C4-2B (cell line): ENCODE measurements at regions not wholly inside any gene's neighbourhood (a gene's known extent, or its start where the extent isn't known, plus 50 kb on each side); places are given as distances from the start of the nearest gene placed in this dataset.

Experiments used
- ZFX ChIP-seq: fragments of 450-650 bp; IDR thresholded peaks from 2 replicates; pipeline ENCODE4 v1.6.1; 2017
- TF ChIP-seq, protein P1 (sequence below): fragments of 450-650 bp; conservative IDR thresholded peaks from 2 replicates; pipeline ENCODE4 v1.5.1; 2017; ENCODE audit warnings: mild to moderate bottlenecking

DNA sequence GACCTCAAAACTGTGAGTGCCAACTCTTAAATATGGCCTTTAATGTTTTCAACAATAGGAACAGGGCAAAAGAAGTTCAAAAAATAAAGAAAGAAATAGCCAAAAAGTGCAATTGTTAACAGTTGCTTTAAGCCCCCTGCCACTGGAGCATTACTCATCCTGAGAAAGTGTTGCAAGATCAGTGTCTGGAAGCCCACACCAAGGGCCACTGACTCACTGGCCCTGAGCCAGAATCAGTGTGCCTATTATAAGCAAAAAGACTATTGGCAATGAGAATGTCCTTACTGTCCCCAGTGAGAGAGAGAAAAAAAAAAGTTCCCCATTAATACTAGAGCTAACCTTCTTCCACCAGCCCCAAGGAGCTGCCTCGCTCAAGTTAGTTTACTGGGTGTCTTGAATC lies 480.1 kb upstream of the ZNF385D start:
- TF ChIP-seq, protein P1, sequence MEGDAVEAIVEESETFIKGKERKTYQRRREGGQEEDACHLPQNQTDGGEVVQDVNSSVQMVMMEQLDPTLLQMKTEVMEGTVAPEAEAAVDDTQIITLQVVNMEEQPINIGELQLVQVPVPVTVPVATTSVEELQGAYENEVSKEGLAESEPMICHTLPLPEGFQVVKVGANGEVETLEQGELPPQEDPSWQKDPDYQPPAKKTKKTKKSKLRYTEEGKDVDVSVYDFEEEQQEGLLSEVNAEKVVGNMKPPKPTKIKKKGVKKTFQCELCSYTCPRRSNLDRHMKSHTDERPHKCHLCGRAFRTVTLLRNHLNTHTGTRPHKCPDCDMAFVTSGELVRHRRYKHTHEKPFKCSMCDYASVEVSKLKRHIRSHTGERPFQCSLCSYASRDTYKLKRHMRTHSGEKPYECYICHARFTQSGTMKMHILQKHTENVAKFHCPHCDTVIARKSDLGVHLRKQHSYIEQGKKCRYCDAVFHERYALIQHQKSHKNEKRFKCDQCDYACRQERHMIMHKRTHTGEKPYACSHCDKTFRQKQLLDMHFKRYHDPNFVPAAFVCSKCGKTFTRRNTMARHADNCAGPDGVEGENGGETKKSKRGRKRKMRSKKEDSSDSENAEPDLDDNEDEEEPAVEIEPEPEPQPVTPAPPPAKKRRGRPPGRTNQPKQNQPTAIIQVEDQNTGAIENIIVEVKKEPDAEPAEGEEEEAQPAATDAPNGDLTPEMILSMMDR = no peak
- no peak for TF ChIP-seq ZFX
